Neural cell (in vitro differentiated cells): ENCODE measurements at regions not wholly inside any gene's neighbourhood (a gene's known extent, or its start where the extent isn't known, plus 50 kb on each side); places are given as distances from the start of the nearest gene placed in this dataset.

ENCODE experiments used
- EP300 ChIP-seq: fragments of 450-650 bp; conservative IDR thresholded peaks from 2 replicates; pipeline ENCODE4 v1.6.1; 2014; ENCODE audit warnings: antibody characterized with exemption, mild to moderate bottlenecking, moderate library complexity; ENCODE audit not compliant: poor library complexity, severe bottlenecking
- REST ChIP-seq: IDR thresholded peaks from 2 replicates; pipeline ENCODE4 v1.6.1; 2012; ENCODE audit warnings: borderline replicate concordance

- TF ChIP-seq REST (no peak), EP300 (no peak)
Measured at GRCh38 chr15:49751751-49752150, 130.9 kb downstream of the DTWD1 start.
